Prostate gland (tissue), 2 donors: ENCODE measurements at regions not wholly inside any gene's neighbourhood (a gene's known extent, or its start where the extent isn't known, plus 50 kb on each side); places are given as distances from the start of the nearest gene placed in this dataset.

Experiments used
- POLR2A ChIP-seq: fragments of 450-650 bp; IDR thresholded peaks from one replicate; pipeline ENCODE4 v1.6.1; 2016; ENCODE audit warnings: antibody characterized with exemption, mild to moderate bottlenecking
- POLR2AphosphoS5 ChIP-seq: sonication (generic); formaldehyde crosslinking; IDR thresholded peaks from one replicate; pipeline ENCODE4 v1.6.1; 2017; ENCODE audit warnings: antibody characterized with exemption
- TF ChIP-seq, protein P1 (sequence below), 4 experiments: fragments of 200-600 bp in 2 of 4; fragments of 450-650 bp in 2 of 4; sonication (generic) in 2 of 4; IDR thresholded peaks; 1 replicate in 3 of 4; 2 replicates in 1 of 4; pipeline ENCODE4 v1.5.1; 2016 to 2019; ENCODE audit warnings: antibody characterized with exemption in 4 of 4, mild to moderate bottlenecking in 2 of 4, moderate library complexity in 2 of 4

GRCh38 chr15:39504808-39505207, 76.1 kb upstream of the THBS1 start:
- TF ChIP-seq, protein P1, sequence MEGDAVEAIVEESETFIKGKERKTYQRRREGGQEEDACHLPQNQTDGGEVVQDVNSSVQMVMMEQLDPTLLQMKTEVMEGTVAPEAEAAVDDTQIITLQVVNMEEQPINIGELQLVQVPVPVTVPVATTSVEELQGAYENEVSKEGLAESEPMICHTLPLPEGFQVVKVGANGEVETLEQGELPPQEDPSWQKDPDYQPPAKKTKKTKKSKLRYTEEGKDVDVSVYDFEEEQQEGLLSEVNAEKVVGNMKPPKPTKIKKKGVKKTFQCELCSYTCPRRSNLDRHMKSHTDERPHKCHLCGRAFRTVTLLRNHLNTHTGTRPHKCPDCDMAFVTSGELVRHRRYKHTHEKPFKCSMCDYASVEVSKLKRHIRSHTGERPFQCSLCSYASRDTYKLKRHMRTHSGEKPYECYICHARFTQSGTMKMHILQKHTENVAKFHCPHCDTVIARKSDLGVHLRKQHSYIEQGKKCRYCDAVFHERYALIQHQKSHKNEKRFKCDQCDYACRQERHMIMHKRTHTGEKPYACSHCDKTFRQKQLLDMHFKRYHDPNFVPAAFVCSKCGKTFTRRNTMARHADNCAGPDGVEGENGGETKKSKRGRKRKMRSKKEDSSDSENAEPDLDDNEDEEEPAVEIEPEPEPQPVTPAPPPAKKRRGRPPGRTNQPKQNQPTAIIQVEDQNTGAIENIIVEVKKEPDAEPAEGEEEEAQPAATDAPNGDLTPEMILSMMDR (IDR thresholded peaks at IDR 0.05) = no peak
- TF ChIP-seq POLR2AphosphoS5 = no peak
- no peak for TF ChIP-seq POLR2A
